GM18868 (cell line): ENCODE measurements at regions not wholly inside any gene's neighbourhood (a gene's known extent, or its start where the extent isn't known, plus 50 kb on each side); places are given as distances from the start of the nearest gene placed in this dataset.
A peak's percentile ranks its signal among the peaks of the same experiment; 100 is the strongest.

Source experiments
- ATAC-seq: cut with Tn5 transposase; IDR thresholded peaks from one replicate; pipeline ENCODE4 v1.9.1; 2021; ENCODE audit warnings: mild to moderate bottlenecking, moderate library complexity; ENCODE audit not compliant: unreplicated experiment

DNA sequence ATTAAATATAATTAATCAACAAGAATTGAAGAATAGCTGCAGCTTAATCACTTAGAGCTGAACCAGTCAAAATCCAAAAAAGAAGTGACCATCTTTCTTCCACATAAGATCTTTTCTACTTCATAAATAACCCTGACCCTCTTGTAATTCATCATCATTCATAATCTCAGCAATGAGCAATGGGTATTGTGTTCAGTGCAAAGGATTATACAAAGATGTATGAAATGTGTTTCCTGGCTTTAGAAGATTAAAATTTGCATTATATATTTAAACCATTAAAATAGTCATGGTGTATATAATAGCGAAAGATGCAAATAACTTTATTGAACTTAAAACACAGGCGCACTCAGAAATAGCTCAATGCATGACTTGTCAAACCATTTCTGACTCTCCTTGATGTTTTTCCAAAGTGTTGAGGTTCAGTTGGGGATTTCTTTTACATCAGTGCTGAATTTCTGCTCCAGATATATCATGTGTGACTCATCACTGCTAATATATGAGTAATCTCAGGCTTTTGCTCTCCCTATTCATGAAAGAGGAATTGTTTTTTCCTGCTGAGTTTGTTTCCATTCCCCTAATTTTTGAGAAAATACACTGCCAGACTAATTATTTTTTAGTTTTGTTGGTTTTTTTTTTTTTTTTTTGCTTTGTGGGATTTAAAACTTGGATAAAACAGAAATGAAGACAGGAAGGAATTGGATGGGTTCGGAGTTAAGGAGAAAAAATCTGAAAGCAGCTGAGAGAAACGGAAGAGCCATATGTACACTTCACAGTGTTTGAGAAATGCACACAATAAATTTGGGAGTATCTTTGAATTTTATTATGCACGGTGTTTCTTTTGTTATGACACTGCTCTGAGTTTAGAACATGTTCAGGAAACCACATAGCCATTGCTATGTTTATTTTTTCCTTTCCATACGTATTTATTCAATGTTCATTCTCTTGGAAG is 290.1 kb upstream of the PCDH7 start:
- ATAC-seq = peak; percentile 49

DNA sequence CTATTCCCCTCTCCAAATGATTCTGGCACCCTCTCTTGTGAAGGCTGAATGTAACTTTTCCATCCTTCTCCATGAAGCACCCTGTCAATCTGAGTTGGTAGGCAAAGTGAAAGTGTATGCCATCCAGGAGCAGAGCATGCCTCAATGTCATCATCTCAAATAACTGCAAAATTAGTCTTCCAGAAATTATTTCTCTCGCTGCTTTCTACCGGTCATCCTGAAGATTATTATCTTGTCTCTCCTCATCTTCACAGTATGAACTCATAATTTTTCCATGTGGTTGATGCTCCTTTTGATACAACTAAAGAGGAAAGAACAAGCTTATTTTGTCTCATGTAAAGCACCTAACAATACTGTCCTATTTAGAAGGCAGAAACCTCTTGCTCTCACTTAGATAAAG is 285.5 kb upstream of the PCDH7 start:
- ATAC-seq = no peak

DNA sequence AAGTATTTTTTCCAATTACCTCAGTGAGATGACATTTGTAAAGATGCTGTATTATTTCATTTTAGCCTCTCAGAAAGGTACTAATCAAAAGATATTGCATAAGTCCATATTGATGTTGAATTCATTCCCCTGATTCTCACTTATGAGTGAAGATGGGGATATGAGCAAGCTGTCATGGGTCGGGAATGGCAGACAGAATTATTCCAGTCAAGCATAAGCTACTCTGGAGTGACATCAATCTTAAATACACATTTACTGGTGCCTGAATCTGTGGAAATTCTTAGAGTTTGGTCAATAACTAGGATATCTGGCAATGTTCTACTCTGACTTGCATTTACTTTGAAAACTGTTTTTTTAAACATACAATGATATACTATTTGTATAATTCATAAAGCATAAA is 283.8 kb upstream of the PCDH7 start:
- ATAC-seq = no peak

DNA sequence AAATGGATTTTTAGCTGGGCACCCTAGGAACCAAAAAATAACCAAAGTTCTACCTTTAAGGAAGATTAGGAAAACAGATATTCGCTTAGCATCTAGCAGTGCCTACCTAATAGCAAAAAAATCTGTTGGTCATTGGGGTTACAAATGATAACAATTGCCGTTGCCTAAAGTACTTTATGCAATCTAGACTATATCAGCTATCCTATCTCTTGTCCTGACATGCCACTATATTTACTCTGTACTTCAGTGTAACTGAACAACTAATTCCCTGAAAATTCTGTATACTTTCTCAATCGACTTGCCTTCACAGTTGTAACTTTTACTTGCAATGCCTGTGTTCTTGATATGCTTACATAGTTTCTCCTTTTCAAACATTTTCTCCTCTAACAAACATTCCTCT is 282.9 kb upstream of the PCDH7 start:
- ATAC-seq = no peak

DNA sequence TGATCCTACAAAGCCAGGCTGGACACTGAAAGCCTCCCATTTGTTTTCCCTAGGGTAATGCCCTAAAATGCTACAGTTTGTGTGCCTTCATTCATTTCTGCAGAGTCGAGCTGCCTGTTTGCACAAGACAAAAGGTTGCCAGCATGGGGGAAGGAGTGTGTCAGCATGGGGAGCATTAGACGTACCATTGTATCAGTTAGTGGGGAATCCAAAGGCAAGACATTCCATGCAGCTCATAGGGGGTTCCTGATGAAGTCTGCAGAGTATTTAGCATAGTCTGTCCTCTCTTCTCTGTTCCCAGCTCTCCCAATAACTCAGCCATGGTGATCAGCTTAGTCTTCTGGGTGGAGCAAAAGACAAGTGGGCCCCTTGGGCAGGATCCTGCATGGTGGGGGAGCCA is 276.9 kb upstream of the PCDH7 start:
- no peak for ATAC-seq

DNA sequence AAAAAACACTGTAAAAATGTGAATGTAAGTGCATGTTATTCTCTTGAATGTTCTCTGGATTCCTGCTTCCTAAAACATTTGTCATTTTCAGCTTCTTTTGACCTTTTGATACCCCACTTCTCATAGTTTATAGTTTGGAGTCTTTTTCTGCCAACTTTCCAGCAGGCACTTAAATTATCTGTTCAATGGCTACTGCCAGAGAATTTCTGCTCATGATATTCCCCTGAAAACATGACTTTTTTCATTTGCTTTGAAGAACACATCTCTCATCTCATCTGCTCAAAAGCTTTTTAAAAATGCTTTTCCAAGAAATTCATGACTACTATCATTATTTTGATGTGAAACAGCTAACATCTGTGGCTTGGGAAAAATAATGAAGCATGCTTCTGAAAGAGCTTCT is 269.7 kb upstream of the PCDH7 start:
- ATAC-seq = no peak

DNA sequence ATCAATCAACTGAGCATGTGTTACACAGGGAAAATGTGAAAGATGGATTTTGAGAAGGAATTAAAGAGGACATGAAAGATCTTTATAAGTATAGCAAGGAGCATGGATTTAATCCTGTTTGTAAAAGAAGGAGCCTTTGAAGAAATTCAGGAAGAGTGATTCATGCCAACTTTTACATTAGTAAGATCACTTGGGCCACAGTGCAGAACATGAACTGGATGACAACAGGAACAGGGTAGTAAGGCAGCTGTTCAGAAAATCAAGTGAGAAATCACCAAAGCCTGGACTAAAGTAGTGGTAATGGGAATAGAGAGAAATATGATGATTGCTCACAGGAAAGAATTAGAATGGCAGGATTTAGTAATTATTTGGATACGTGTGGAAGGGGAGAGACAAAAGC is 265.7 kb upstream of the PCDH7 start:
- ATAC-seq = no peak

DNA sequence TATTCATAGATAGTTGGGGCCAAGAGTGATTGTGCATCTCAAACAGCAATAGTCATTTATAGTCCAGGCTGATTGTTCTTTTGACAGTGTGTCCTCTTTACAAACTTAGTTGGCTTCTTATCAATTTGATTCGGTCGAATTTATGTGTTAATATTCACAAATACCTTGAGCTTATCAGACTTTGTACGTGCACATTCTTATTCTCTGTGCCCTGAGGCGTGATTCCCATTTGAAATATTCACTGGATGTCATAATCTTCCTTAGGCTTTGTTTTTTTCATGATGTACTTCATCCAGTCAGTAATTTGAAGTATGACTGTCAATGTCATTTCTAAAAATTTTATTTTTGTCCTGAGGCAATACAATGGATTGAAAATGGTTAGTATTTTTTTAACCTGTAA is 263.5 kb upstream of the PCDH7 start:
- ATAC-seq = no peak

DNA sequence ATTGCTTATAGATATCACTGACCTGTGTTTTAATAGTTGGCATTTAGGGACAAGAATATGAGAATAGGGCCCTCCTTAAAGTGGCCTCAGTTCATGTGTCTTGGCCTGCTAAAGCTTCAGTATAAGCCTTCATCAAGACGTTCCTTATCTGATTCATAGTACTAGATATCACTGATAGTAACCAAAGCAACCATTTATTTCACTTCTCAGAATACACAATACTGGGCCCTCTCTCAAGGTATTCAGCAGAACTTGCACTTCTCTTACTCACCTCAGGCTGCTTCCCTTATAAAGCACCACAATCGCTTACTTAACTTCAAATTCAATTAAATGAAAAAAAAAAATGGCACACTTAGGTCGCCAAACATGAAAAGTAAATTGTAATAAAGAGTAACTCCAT is 259.4 kb upstream of the PCDH7 start:
- ATAC-seq = peak; percentile 66

DNA sequence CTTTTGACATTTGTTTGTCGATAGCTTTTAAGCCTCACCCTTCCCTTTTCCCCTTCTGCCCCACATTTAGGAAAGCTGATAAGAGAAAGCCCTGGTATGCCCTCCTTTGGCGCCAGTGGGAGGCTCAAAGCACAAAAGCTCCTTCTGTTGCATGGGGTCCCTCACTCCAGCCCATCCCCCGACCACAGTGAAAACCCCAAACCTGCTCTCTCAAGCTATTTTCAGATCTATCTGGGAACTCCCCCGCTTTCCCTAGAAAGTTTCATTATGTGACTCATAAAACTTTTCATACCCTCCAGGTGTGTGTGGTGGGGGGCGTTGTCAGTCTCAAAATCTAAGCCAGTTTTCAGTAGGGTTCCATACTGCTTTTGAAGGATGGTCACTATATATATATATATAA is 259.0 kb upstream of the PCDH7 start:
- peak; percentile 80 for ATAC-seq

DNA sequence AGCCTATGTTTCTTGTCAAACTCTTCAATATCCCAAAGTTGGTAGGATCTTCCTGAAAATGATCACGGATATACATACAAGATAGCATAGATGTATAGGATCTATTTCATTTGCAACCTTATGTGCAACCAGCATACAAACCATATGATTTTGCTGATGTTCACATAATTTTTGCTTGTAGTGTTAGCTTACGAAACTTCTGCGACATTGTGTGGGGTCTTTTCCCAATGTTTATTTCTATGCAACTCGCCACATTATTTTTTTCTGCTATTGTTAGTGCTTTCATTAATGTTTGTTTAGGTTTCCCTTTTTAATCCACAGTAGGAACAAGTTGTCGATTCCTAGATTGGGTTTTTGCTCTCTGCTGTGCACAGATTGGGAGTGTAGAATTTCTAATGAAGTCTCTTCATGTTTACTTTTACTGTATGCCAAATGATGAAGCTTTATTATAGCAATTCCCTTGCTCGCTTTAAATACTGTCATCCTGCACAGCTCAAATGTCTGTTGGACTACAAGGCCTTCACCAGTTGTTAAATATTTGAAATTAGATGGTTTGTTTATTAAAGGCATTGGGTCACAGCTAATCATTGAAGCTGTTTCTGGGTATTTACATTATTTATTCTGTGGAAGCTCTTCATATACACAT is 257.6 kb upstream of the PCDH7 start:
- ATAC-seq = no peak

DNA sequence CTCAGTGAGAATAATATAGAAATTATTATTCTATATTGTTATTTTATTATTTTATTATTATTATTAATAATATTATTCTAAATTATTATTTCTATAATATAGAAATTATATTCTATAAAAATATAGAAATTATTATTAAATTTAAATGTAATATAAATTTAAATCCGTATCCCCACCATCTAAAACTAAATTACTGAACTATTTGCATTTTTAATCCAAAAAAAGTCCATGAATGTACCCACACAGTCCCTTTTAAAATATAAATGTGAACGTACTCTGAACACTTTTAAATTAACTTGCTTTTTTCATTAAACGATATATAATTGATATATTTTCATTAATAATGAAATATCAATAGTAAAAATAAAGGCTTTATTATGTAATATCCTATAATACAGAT is 248.3 kb upstream of the PCDH7 start:
- ATAC-seq = no peak

DNA sequence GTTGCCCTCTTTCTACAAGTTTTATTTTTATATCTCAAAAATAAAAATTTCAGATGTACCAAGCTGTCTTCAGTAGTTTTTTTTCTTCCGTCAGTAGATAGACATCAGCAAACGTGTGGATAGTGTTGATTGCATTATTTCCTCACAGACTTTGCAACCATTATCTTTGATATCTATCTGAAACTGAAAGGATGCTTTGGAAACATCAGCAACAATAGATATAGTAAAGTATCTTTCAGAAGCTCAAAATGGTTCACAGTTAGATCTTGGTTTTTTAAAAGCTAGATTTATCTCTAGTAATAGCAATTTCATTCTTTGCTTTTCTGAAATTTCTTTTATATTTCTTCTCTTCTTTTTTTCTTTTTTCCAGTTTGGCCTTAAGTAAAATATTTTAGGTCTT is 246.9 kb upstream of the PCDH7 start:
- peak; percentile 36 for ATAC-seq

DNA sequence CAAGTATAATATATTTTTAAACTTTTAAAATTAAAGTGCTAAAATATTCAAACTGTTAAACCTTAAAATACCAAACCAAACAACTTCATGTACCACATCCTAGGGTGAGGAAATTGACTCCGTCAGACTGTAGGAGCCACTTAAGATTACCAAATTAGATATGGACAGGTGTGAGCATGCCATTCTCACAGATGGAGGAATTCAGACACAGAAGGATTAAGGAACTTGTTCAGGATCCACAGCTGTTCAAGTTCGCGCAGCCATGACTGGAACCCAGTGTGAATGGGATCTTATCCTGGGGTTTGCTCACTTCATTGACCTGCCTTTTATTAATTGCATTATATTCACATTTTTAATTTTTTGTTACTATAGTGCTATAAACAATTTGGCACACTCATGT is 224.9 kb upstream of the PCDH7 start:
- ATAC-seq = no peak

DNA sequence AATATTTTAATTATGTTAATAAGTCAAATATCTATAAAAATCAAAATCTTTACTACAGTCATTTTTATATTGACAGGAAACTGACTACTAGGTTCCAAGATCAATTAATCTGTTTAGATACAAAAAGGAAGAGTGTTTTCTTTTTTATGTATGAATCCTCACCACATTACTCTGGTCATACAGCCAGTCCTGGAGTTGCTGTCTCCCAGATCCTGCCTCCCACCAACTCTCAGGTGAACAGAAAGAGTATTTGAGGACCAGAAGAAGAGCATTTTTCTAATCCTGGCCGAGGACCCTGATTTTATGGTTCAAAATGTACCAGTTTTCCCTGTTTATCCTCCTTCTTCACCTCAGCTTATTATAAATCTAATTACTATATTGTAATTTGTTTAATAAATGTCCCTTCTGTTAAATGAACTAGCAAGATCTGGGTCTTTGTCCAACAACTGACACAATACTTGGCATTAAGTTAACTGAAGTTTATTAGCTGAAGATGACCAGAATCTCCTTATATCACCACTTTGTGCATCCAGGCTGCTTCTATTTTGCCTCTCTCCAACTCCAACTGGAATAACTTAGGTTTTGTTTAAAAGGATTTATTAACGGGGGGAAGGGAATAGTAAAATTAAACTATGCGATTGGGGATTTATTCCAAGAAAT is 224.4 kb upstream of the PCDH7 start:
- ATAC-seq = no peak

DNA sequence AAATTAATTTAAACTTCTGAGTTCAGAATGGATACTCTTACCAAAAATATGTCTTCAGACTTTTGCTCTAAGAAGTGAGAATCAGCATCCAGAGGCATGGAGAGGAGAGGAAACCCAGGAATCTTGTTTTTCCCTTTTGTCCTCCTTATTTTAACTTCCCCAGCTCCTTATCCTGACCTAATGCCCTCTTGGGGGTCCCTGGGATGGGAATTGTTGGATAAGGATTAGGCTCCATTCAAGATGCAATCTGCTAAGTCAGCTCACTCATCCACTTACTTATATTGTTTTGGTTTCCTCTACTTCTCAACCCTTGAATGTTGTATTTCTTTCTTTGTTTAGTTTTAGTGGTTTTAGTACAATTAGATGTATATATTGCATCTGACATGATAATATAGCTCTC is 208.4 kb upstream of the PCDH7 start:
- no peak for ATAC-seq

DNA sequence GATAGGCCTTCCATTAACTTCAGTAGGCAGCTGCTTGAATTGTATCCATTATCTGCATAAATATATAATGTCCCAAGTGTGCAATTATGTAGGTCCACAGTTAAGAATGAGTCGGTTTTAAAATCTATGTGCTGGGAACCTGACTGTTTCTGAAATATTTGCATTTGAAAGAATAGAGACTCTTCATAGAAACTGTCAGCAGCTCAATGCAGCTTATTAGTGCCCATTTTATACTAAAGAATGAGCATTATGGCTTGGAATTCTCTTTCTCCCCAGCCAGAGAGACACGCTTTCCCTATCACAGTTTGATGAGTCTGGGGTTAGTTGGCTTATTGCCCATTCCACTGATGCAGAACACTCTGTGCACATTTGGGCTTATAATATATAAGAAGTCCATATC is 202.0 kb upstream of the PCDH7 start:
- no peak for ATAC-seq

DNA sequence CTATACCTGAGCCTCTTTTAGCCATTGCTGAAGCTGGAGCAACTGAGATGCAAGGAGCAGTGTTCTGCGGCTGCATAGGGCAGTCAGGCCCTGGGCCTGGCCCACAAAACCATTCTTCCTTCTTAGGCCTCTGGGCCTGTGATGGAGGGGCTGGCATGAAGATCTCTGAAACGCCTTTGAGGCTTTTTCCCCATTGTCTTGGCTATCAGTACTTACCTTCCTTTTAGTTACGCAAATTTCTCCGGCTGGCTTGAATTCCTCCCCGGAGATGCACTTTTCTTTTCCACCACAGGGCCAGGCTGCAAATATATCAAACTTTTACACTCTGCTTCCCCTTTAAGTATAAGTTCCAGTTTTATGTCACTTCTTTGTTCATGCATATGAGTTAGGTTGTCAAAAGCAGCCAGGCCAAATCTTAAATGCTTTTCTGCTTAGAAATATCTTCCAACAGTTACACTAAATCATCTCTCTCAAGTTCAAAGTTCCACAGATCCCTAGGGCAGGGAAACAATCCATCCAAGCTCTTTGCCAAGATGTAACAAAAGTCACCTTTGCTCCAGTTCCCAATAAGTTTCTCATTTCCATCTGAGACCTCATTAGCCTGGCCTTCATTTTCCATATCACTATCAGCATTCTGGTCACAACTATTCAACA is 194.4 kb upstream of the PCDH7 start:
- no peak for ATAC-seq

DNA sequence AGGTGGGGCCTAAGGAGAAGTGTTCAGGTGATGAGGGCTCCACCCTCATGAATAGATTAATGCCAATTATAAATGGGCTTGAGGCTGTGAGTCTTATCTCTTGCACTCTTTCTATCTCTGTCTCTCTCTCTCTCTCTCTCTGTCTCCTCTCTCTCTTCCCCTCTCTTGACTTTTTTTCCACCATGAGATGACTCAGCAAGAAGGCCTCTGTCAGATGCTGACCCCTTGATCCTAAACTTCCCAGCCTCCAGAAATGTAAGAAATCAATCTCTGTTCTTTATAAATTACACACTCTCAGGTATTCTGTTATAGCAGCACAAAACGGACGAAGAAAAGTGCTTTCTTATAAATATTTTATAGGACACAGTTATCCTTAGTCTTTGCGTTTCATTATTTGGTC is 184.9 kb upstream of the PCDH7 start:
- no peak for ATAC-seq

DNA sequence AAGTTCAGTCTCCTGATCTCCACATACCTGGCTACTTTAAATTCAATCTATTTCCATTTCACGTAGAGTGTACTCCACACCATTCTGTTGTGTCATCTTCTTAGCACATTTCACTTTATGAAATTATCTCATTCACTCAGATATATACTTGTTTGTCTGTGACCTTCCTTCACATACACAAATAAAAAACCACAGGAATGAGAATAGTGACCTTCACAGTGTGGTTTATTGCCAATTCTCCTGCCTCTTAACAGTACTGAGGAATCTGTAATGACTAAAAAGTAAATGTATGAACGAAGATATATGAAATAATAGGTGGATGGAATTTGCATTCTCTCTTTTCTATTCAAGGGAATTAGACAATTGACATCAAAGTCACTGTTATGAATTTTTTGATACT is 183.9 kb upstream of the PCDH7 start:
- ATAC-seq = no peak

DNA sequence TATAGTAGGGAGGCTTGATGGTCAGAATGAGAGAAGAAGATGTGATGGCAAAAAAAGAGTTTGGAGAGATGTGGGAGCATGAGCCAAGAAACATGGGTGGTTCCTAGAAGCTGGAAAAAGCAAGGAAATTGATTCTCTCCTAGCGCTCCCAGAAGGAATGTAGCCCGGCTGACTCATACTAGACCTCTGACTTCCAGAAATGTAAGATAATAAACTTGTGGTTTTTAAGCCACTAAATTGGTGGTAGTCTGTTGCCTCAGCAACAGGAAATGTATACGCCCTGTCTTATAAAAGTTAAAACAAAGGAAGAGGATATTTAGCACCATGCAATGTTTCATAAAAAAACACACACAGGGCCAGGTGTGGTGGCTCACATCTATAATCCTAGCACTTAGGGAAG is 182.7 kb upstream of the PCDH7 start:
- no peak for ATAC-seq
